ENCODE measurements at regions not wholly inside any gene's neighbourhood (a gene's known extent, or its start where the extent isn't known, plus 50 kb on each side); places are given as distances from the start of the nearest gene placed in this dataset.

DNA sequence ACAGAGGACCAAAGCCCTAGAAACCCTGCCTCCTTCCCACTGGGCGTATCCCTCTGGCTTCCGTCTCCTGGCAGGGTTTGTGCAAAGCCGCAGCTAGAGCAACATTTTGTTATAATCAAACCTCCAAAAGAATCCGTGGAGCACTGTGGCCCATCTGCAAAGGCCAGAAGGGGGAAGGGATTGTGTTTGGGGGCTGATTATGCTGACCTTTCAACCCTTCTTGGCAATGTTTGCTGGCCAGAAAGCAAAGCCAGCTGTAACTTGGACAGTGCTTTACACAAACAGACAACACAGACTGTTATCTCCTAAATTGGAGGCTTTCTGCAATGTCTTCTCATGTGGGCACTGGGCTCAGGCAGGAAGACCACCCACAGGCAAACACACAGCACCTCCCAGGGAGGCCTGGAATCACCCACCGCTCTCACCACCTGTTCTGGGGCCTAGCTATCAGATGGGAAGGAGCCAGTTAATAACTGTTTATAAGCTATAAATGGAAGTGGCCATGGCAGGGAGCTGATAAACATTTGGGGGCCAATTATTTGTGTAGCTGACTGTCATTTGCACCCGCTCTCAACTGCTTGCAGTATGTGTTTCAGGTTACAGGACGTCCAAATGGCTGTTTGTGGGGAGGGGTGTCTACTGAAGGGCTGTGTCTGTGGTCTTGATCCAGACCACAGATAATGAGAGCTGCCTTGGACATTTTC, 121.6 kb upstream of the ERCC6L2 start:
- DNase-seq = no peak
- Histone ChIP-seq H3K4me1 (ENCODE audit: control insufficient read depth, insufficient read depth, low read length) (peaks cover 11% of the 10 kb centered on the region), H3K27me3 (ENCODE audit: control insufficient read depth, insufficient read depth, low read length, poor library complexity, severe bottlenecking) (peaks cover 48% of the 10 kb centered on the region), H3K9me3 (ENCODE audit: control insufficient read depth, low read length) (no peaks in the 10 kb centered on the region), H3K9ac (ENCODE audit: extremely low read depth, low read length, poor library complexity, severe bottlenecking) (no peak overlapping the region), H3K4me3 (ENCODE audit: low read length) (no peak overlapping the region), H3K27ac (ENCODE audit: low read depth, low read length) (no peak overlapping the region), H3K36me3 (ENCODE audit: control insufficient read depth, insufficient read depth, low read length) (no peaks in the 10 kb centered on the region)
- no peaks in the 10 kb centered on the region for H3K36me3 Mint-ChIP-seq (ENCODE audit: low read depth)
- peaks cover 43% of the 10 kb centered on the region for H3K27me3 Mint-ChIP-seq (ENCODE audit: insufficient read depth)
- TF ChIP-seq CTCF (conservative IDR thresholded peaks at IDR 0.05) = no peak
- no peak overlapping the region for H3K27ac Mint-ChIP-seq
- H3K9me3 Mint-ChIP-seq = no peaks in the 10 kb centered on the region
- peaks cover 32% of the 10 kb centered on the region for H3K4me1 Mint-ChIP-seq
- no peak overlapping the region for H3K4me3 Mint-ChIP-seq
- 62 to 75% methylated on average over 2 to 7 of the region's 7 CpGs for WGBS, 2 experiments (ENCODE audit: insufficient coverage in 1 of 2, insufficient read length in 1 of 2)

- 15% methylated on average over 11 to 41 of the region's 41 CpGs for WGBS, 2 experiments (ENCODE audit: insufficient coverage in 1 of 2, insufficient read length in 1 of 2)
- H3K4me3 ChIP-seq (ENCODE audit: low read length) = peak overlapping the region; percentile 63
Observed at GRCh38 chr9:95752129-95752731, 123.3 kb upstream of the ERCC6L2 start.

GRCh38 chr9:95751520-95751790, 124.0 kb upstream of the ERCC6L2 start:
- DNase-seq = no peak
- Mint-ChIP-seq H3K27ac (no peak overlapping the region), H3K9me3 (no peaks in the 10 kb centered on the region), H3K4me3 (no peak overlapping the region), H3K4me1 (peaks cover 32% of the 10 kb centered on the region), H3K36me3 (ENCODE audit: low read depth) (no peaks in the 10 kb centered on the region), H3K27me3 (ENCODE audit: insufficient read depth) (peaks cover 39% of the 10 kb centered on the region)
- Histone ChIP-seq H3K27me3 (ENCODE audit: control insufficient read depth, insufficient read depth, low read length, poor library complexity, severe bottlenecking) (peaks cover 35% of the 10 kb centered on the region), H3K36me3 (ENCODE audit: control insufficient read depth, insufficient read depth, low read length) (no peaks in the 10 kb centered on the region), H3K27ac (ENCODE audit: low read depth, low read length) (no peak overlapping the region), H3K4me1 (ENCODE audit: control insufficient read depth, insufficient read depth, low read length) (peaks cover 11% of the 10 kb centered on the region), H3K4me3 (ENCODE audit: low read length) (no peak overlapping the region), H3K9me3 (ENCODE audit: control insufficient read depth, low read length) (no peaks in the 10 kb centered on the region), H3K9ac (ENCODE audit: extremely low read depth, low read length, poor library complexity, severe bottlenecking) (no peak overlapping the region)
- 80% methylated on average over 2 of the region's 2 CpGs; no CpG with 5 or more reads in 1 of the 2 experiments for WGBS, 2 experiments (ENCODE audit: insufficient coverage in 1 of 2, insufficient read length in 1 of 2)
- no peak for TF ChIP-seq CTCF (conservative IDR thresholded peaks at IDR 0.05)

More at GRCh38 chr9:95752129-95752731, 123.3 kb upstream of the ERCC6L2 start:
- no peaks in the 10 kb centered on the region for H3K9me3 ChIP-seq (ENCODE audit: control insufficient read depth, low read length)
- TF ChIP-seq CTCF (conservative IDR thresholded peaks at IDR 0.05) = no peak
- Mint-ChIP-seq H3K36me3 (ENCODE audit: low read depth) (no peaks in the 10 kb centered on the region), H3K9me3 (no peaks in the 10 kb centered on the region), H3K4me1 (peaks cover 32% of the 10 kb centered on the region), H3K27me3 (ENCODE audit: insufficient read depth) (peaks cover 40% of the 10 kb centered on the region), H3K4me3 (peak overlapping the region; percentile 54), H3K27ac (no peak overlapping the region)
- peak; percentile 69 for DNase-seq
- no peak overlapping the region for H3K9ac ChIP-seq (ENCODE audit: extremely low read depth, low read length, poor library complexity, severe bottlenecking)
- H3K36me3 ChIP-seq (ENCODE audit: control insufficient read depth, insufficient read depth, low read length) = no peaks in the 10 kb centered on the region
- H3K27me3 ChIP-seq (ENCODE audit: control insufficient read depth, insufficient read depth, low read length, poor library complexity, severe bottlenecking) = peaks cover 42% of the 10 kb centered on the region
- H3K27ac ChIP-seq (ENCODE audit: low read depth, low read length) = no peak overlapping the region
- peaks cover 11% of the 10 kb centered on the region for H3K4me1 ChIP-seq (ENCODE audit: control insufficient read depth, insufficient read depth, low read length)
